ENCODE measurements at regions not wholly inside any gene's neighbourhood (a gene's known extent, or its start where the extent isn't known, plus 50 kb on each side); places are given as distances from the start of the nearest gene placed in this dataset.

GRCh38 chr12:62045211-62045610, 215.0 kb upstream of the USP15 start:
- Histone ChIP-seq H3K4me2 (ENCODE audit: low read length) (no peak overlapping the region), H3K36me3 (ENCODE audit: insufficient read depth, low read length) (no peaks in the 10 kb centered on the region), H3K9me2 (ENCODE audit: insufficient read depth, low read length) (no peaks in the 10 kb centered on the region), H3K4me3 (ENCODE audit: low read length) (no peak overlapping the region), H3K27me3 (ENCODE audit: insufficient read depth, low read depth, low read length) (no peaks in the 10 kb centered on the region), H3K9me3 (ENCODE audit: low read length) (no peaks in the 10 kb centered on the region), H3K27ac (ENCODE audit: low read length) (no peak overlapping the region), H2AFZ (ENCODE audit: low read depth, low read length) (no peak overlapping the region), H3K79me2 (replicated peaks; ENCODE audit: insufficient read depth, low read length) (no peaks in the 10 kb centered on the region), H4K20me1 (ENCODE audit: insufficient read depth) (no peaks in the 10 kb centered on the region), H3F3A (ENCODE audit: insufficient read depth, low read length, poor library complexity, severe bottlenecking) (no peaks in the 10 kb centered on the region), H3K9ac (ENCODE audit: low read length) (no peak overlapping the region)
- TF ChIP-seq SMC3 (conservative IDR thresholded peaks at IDR 0.05; ENCODE audit: poor library complexity), result no peak
- TF ChIP-seq REST (IDR thresholded peaks at IDR 0.05; ENCODE audit: borderline replicate concordance), result no peak
- TF ChIP-seq, protein P1, sequence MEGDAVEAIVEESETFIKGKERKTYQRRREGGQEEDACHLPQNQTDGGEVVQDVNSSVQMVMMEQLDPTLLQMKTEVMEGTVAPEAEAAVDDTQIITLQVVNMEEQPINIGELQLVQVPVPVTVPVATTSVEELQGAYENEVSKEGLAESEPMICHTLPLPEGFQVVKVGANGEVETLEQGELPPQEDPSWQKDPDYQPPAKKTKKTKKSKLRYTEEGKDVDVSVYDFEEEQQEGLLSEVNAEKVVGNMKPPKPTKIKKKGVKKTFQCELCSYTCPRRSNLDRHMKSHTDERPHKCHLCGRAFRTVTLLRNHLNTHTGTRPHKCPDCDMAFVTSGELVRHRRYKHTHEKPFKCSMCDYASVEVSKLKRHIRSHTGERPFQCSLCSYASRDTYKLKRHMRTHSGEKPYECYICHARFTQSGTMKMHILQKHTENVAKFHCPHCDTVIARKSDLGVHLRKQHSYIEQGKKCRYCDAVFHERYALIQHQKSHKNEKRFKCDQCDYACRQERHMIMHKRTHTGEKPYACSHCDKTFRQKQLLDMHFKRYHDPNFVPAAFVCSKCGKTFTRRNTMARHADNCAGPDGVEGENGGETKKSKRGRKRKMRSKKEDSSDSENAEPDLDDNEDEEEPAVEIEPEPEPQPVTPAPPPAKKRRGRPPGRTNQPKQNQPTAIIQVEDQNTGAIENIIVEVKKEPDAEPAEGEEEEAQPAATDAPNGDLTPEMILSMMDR (IDR thresholded peaks at IDR 0.05; ENCODE audit: poor library complexity, severe bottlenecking), result no peak
- TF ChIP-seq TAF1 (IDR thresholded peaks at IDR 0.05; ENCODE audit: low read depth), result no peak
- no peak for TF ChIP-seq MXI1 (conservative IDR thresholded peaks at IDR 0.05; ENCODE audit: poor library complexity, severe bottlenecking)
- no peak for TF ChIP-seq POLR2AphosphoS5 (IDR thresholded peaks at IDR 0.05)
- TF ChIP-seq EP300 (conservative IDR thresholded peaks at IDR 0.05; ENCODE audit: poor library complexity, severe bottlenecking), result no peak
- TF ChIP-seq EZH2 (IDR thresholded peaks at IDR 0.05; ENCODE audit: borderline replicate concordance, insufficient read depth, low read length, poor library complexity, severe bottlenecking), result no peak
- TF ChIP-seq RAD21 (conservative IDR thresholded peaks at IDR 0.05), result no peak

DNA sequence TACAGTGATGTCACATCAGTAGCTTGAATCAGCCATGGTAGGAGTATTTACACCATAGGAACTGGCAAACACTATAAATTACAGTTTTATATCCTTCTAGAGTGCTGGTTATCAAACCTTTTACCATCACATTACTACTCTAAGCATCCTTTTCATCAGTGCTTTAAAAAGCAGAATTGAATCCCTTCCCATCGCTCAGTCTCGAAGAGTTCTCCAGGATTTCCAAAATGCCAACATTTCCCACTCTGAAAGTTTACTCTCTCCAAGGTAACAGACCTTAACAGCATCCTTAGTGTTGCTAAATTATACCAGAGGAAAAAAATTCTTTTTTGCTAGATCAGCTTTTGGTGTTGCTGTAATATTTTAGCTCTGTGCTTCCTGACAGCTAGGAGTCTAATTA, 209.4 kb upstream of the USP15 start:
- no peak for TF ChIP-seq MXI1 (conservative IDR thresholded peaks at IDR 0.05; ENCODE audit: poor library complexity, severe bottlenecking)
- TF ChIP-seq, protein P1 (IDR thresholded peaks at IDR 0.05; ENCODE audit: poor library complexity, severe bottlenecking), result no peak
- TF ChIP-seq REST (IDR thresholded peaks at IDR 0.05; ENCODE audit: borderline replicate concordance), result no peak
- no peak for TF ChIP-seq EZH2 (IDR thresholded peaks at IDR 0.05; ENCODE audit: borderline replicate concordance, insufficient read depth, low read length, poor library complexity, severe bottlenecking)
- TF ChIP-seq RAD21 (conservative IDR thresholded peaks at IDR 0.05), result no peak
- TF ChIP-seq SMC3 (conservative IDR thresholded peaks at IDR 0.05; ENCODE audit: poor library complexity), result no peak
- no peak for TF ChIP-seq EP300 (conservative IDR thresholded peaks at IDR 0.05; ENCODE audit: poor library complexity, severe bottlenecking)
- TF ChIP-seq TAF1 (IDR thresholded peaks at IDR 0.05; ENCODE audit: low read depth), result no peak
- no peak for TF ChIP-seq POLR2AphosphoS5 (IDR thresholded peaks at IDR 0.05)
- Histone ChIP-seq H3K4me2 (ENCODE audit: low read length) (no peak overlapping the region), H3K79me2 (replicated peaks; ENCODE audit: insufficient read depth, low read length) (no peaks in the 10 kb centered on the region), H3K9me2 (ENCODE audit: insufficient read depth, low read length) (no peaks in the 10 kb centered on the region), H3K27ac (ENCODE audit: low read length) (no peak overlapping the region), H3K36me3 (ENCODE audit: insufficient read depth, low read length) (no peaks in the 10 kb centered on the region), H3K27me3 (ENCODE audit: insufficient read depth, low read depth, low read length) (no peaks in the 10 kb centered on the region), H3K9me3 (ENCODE audit: low read length) (no peaks in the 10 kb centered on the region), H2AFZ (ENCODE audit: low read depth, low read length) (no peak overlapping the region), H3F3A (ENCODE audit: insufficient read depth, low read length, poor library complexity, severe bottlenecking) (no peaks in the 10 kb centered on the region), H3K9ac (ENCODE audit: low read length) (no peak overlapping the region), H4K20me1 (ENCODE audit: insufficient read depth) (no peaks in the 10 kb centered on the region), H3K4me3 (ENCODE audit: low read length) (no peak overlapping the region)

Measured in neural cell (in vitro differentiated cells).